ENCODE measurements at regions not wholly inside any gene's neighbourhood (a gene's known extent, or its start where the extent isn't known, plus 50 kb on each side); places are given as distances from the start of the nearest gene placed in this dataset.
A peak's percentile ranks its signal among the peaks of the same experiment; 100 is the strongest.

GRCh38 chr11:129324533-129325175, 51.0 kb upstream of the BARX2 start:
- H3K9me3 ChIP-seq (ENCODE audit: low read depth, low read length, poor library complexity, severe bottlenecking): no peaks in the 10 kb centered on the region
- ChIA-PET CTCF (interaction anchor here (0.5 to 1.5 kb wide), 2 partner anchors 49 to 94 kb away, joined by 3 to 8 read pairs; no protein-coding TSS in a partner anchor), POLR2A (ENCODE audit: low non-redundant PET) (interaction anchor here (0.7 kb wide), 1 partner anchor 663 kb away, joined by 4 read pairs; no protein-coding TSS in a partner anchor)
- intact Hi-C loops (cut with micrococcal nuclease; ENCODE audit: unreplicated experiment): no loop called here
- no peak for DNase-seq (ENCODE audit: low spot score)
- H3K27me3 ChIP-seq (replicated peaks; ENCODE audit: insufficient read depth, low read depth, low read length, poor library complexity): no peaks in the 10 kb centered on the region
- TF ChIP-seq EZH2 (IDR thresholded peaks at IDR 0.05; ENCODE audit: borderline replicate concordance, low read depth, low read length, poor library complexity, severe bottlenecking) (no peak), CTCF (conservative IDR thresholded peaks at IDR 0.05; ENCODE audit: low read depth, low read length) (no peak)
- no TSS peak for BruUV-seq (replicated peaks)
- peak overlapping the region; percentile 74 for H3K27ac ChIP-seq (ENCODE audit: low read depth, low read length, poor library complexity, severe bottlenecking)
- no peaks in the 10 kb centered on the region for H3K36me3 ChIP-seq (ENCODE audit: insufficient read depth, low read length, poor library complexity, severe bottlenecking)
- H3K4me1 ChIP-seq (ENCODE audit: insufficient read depth, low read length, poor library complexity, severe bottlenecking): peaks cover 60% of the 10 kb centered on the region
- H3K4me3 ChIP-seq (ENCODE audit: low read depth, low read length, poor library complexity, severe bottlenecking): peak overlapping the region; percentile 19

- ChIA-PET POLR2A (ENCODE audit: low non-redundant PET) (interaction anchor here (0.7 kb wide), 1 partner anchor 662 kb away, joined by 4 read pairs; no protein-coding TSS in a partner anchor), CTCF (interaction anchor here (0.5 kb wide), 1 partner anchor 49 kb away, joined by 8 read pairs; no protein-coding TSS in a partner anchor)
- Histone ChIP-seq H3K4me3 (ENCODE audit: low read depth, low read length, poor library complexity, severe bottlenecking) (peak overlapping the region; percentile 19), H3K36me3 (ENCODE audit: insufficient read depth, low read length, poor library complexity, severe bottlenecking) (no peaks in the 10 kb centered on the region), H3K4me1 (ENCODE audit: insufficient read depth, low read length, poor library complexity, severe bottlenecking) (peaks cover 66% of the 10 kb centered on the region), H3K27me3 (replicated peaks; ENCODE audit: insufficient read depth, low read depth, low read length, poor library complexity) (no peaks in the 10 kb centered on the region), H3K9me3 (ENCODE audit: low read depth, low read length, poor library complexity, severe bottlenecking) (no peaks in the 10 kb centered on the region), H3K27ac (ENCODE audit: low read depth, low read length, poor library complexity, severe bottlenecking) (peak overlapping the region; percentile 74)
- no peak for TF ChIP-seq CTCF (conservative IDR thresholded peaks at IDR 0.05; ENCODE audit: low read depth, low read length)
- TF ChIP-seq EZH2 (IDR thresholded peaks at IDR 0.05; ENCODE audit: borderline replicate concordance, low read depth, low read length, poor library complexity, severe bottlenecking): no peak
- BruUV-seq (replicated peaks): no TSS peak
- DNase-seq (ENCODE audit: low spot score): peak; percentile 99
- intact Hi-C loops (cut with micrococcal nuclease; ENCODE audit: unreplicated experiment): no loop called here
Measured at GRCh38 chr11:129323896-129324502, 51.6 kb upstream of the BARX2 start.

- CTCF ChIA-PET: interaction anchor here (1.0 kb wide), 1 partner anchor 9 kb away, joined by 3 read pairs; no protein-coding TSS in a partner anchor
- no peak for DNase-seq (ENCODE audit: low spot score)
- no TSS peak for BruUV-seq (replicated peaks)
Measured at GRCh38 chr11:129322941-129323340, 52.7 kb upstream of the BARX2 start.

More at GRCh38 chr11:129322941-129323340, 52.7 kb upstream of the BARX2 start:
- POLR2A ChIA-PET (ENCODE audit: low non-redundant PET): no interaction called here
- no peak for TF ChIP-seq CTCF (conservative IDR thresholded peaks at IDR 0.05; ENCODE audit: low read depth, low read length)
- no peak for TF ChIP-seq EZH2 (IDR thresholded peaks at IDR 0.05; ENCODE audit: borderline replicate concordance, low read depth, low read length, poor library complexity, severe bottlenecking)
- intact Hi-C loops (cut with micrococcal nuclease; ENCODE audit: unreplicated experiment): no loop called here
- Histone ChIP-seq H3K4me1 (ENCODE audit: insufficient read depth, low read length, poor library complexity, severe bottlenecking) (peaks cover 71% of the 10 kb centered on the region), H3K27me3 (replicated peaks; ENCODE audit: insufficient read depth, low read depth, low read length, poor library complexity) (no peaks in the 10 kb centered on the region), H3K27ac (ENCODE audit: low read depth, low read length, poor library complexity, severe bottlenecking) (no peak overlapping the region), H3K36me3 (ENCODE audit: insufficient read depth, low read length, poor library complexity, severe bottlenecking) (no peaks in the 10 kb centered on the region), H3K4me3 (ENCODE audit: low read depth, low read length, poor library complexity, severe bottlenecking) (no peak overlapping the region), H3K9me3 (ENCODE audit: low read depth, low read length, poor library complexity, severe bottlenecking) (no peaks in the 10 kb centered on the region)

Measured in A673 (cell line).